ENCODE measurements at regions not wholly inside any gene's neighbourhood (a gene's known extent, or its start where the extent isn't known, plus 50 kb on each side); places are given as distances from the start of the nearest gene placed in this dataset.

GRCh38 chr18:47613929-47614328 is 316.5 kb downstream of the SMAD2 start:
- CTCF ChIA-PET (ENCODE audit: low intra/inter-chr PET ratio, low total read pairs) = no interaction called here
- Histone ChIP-seq H4K20me1 (ENCODE audit: insufficient read depth, low read length) (no peaks in the 10 kb centered on the region), H3K9me3 (ENCODE audit: low read length) (no peaks in the 10 kb centered on the region), H3K4me2 (ENCODE audit: low read depth, low read length) (no peak overlapping the region), H3K4me1 (ENCODE audit: insufficient read depth, low read length) (no peaks in the 10 kb centered on the region), H3K9ac (ENCODE audit: insufficient read depth, low read depth, low read length) (no peak overlapping the region), H3K27me3 (ENCODE audit: control insufficient read depth in 1 of 2, insufficient read depth in 2 of 2, low read length in 2 of 2) (no peaks in the 10 kb centered on the region), H3K4me3 (replicated peaks in 1 of 3; ENCODE audit: insufficient read depth in 1 of 3, low read depth in 2 of 3, low read length in 3 of 3) (no peak overlapping the region), H3K27ac (ENCODE audit: extremely low read length, insufficient read depth, low read length) (no peak overlapping the region), H3K36me3 (replicated peaks in 1 of 2; ENCODE audit: control insufficient read depth in 1 of 2, insufficient read depth in 2 of 2, low read length in 2 of 2) (no peaks in the 10 kb centered on the region), H3K79me2 (ENCODE audit: insufficient read depth, low read length) (no peaks in the 10 kb centered on the region), H2AFZ (ENCODE audit: low read length) (no peak overlapping the region)
- DNase-seq (ENCODE audit: low spot score) (no peak), ATAC-seq (no peak), FAIRE-seq (no peak)
- intact Hi-C loops (cut with micrococcal nuclease; ENCODE audit: unreplicated experiment) (no loop called here), in situ Hi-C loops (cut with HindIII; ENCODE audit: extremely low pct_ligation_motif_present, low pct_unique_long_range_greater_than_20kb) (no loop called here)
- BruUV-seq (replicated peaks) = no TSS peak
- no peak for TF ChIP-seq ARNT2 (CRISPR knock-in tag; IDR thresholded peaks at IDR 0.05; ENCODE audit: low read depth)
- TF ChIP-seq MXD1 (CRISPR knock-in tag; IDR thresholded peaks at IDR 0.05) = no peak
- TF ChIP-seq CCDC6 (CRISPR knock-in tag; IDR thresholded peaks at IDR 0.05) = no peak
- TF ChIP-seq ZBTB33 (CRISPR knock-in tag; IDR thresholded peaks at IDR 0.05) = no peak
- TF ChIP-seq HOXA9 (CRISPR knock-in tag; IDR thresholded peaks at IDR 0.05; ENCODE audit: borderline replicate concordance) = no peak
- TF ChIP-seq ZNF451 (CRISPR knock-in tag; IDR thresholded peaks at IDR 0.05) = no peak
- TF ChIP-seq, protein P1, sequence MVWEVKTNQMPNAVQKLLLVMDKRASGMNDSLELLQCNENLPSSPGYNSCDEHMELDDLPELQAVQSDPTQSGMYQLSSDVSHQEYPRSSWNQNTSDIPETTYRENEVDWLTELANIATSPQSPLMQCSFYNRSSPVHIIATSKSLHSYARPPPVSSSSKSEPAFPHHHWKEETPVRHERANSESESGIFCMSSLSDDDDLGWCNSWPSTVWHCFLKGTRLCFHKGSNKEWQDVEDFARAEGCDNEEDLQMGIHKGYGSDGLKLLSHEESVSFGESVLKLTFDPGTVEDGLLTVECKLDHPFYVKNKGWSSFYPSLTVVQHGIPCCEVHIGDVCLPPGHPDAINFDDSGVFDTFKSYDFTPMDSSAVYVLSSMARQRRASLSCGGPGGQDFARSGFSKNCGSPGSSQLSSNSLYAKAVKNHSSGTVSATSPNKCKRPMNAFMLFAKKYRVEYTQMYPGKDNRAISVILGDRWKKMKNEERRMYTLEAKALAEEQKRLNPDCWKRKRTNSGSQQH (CRISPR knock-in tag; IDR thresholded peaks at IDR 0.05; ENCODE audit: low read depth) = no peak
- POLR2A ChIA-PET = no interaction called here
